Endothelial cell of umbilical vein (primary cell): ENCODE measurements at regions not wholly inside any gene's neighbourhood (a gene's known extent, or its start where the extent isn't known, plus 50 kb on each side); places are given as distances from the start of the nearest gene placed in this dataset.

Experiments
- POLR2A ChIP-seq: IDR thresholded peaks from 2 replicates; pipeline ENCODE4 v1.6.1; 2012; ENCODE audit warnings: low read depth, mild to moderate bottlenecking, control low read depth, low read length
- TF ChIP-seq, protein P1 (sequence below), 2 donors: IDR thresholded peaks; 1 replicate in 1 of 2; 2 replicates in 1 of 2; pipeline ENCODE4 v1.5.1; 2011; ENCODE audit warnings: low read length in 2 of 2, mild to moderate bottlenecking in 2 of 2, moderate library complexity in 2 of 2, control low read depth in 1 of 2, inconsistent platforms in 1 of 2, low read depth in 1 of 2; ENCODE audit not compliant: insufficient read depth in 1 of 2; ENCODE audit errors: extremely low read depth in 1 of 2

DNA sequence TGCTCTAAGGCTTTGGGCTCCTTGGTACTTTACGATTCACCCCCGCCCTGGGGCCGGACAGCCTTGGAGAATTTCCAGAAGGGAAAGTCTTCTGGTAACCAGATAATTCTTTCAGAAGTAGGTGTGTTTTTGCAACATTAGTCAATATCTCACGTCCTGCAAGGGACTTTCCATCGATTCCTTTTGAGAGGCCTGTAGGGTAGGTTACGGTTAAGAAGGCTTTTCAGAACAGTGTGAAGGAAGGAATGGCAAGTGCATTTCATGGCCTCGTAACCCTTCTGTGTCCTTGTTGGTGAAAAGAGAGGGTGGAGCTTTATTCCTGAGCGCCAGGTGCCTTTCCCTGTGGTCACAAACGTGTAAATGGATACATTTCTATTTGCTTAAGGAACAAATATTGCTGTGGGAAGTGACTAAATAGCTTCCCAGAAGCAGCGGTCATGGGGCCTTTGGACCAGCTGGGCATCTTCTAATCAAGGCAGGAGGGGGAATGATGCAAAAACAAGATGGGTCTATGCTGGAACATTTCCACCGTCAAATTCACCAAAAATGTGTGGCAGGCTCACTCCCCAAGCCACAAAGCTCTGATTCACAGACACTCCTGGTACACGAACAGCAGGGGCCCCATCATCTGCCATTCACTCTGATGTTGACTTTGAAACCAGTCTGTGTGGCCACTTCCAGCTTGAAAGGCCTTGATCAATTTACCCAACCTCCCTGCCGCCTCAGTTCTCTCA, 99.2 kb downstream of the ANKRD10 start:
- TF ChIP-seq POLR2A: no peak
- TF ChIP-seq, protein P1, sequence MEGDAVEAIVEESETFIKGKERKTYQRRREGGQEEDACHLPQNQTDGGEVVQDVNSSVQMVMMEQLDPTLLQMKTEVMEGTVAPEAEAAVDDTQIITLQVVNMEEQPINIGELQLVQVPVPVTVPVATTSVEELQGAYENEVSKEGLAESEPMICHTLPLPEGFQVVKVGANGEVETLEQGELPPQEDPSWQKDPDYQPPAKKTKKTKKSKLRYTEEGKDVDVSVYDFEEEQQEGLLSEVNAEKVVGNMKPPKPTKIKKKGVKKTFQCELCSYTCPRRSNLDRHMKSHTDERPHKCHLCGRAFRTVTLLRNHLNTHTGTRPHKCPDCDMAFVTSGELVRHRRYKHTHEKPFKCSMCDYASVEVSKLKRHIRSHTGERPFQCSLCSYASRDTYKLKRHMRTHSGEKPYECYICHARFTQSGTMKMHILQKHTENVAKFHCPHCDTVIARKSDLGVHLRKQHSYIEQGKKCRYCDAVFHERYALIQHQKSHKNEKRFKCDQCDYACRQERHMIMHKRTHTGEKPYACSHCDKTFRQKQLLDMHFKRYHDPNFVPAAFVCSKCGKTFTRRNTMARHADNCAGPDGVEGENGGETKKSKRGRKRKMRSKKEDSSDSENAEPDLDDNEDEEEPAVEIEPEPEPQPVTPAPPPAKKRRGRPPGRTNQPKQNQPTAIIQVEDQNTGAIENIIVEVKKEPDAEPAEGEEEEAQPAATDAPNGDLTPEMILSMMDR (IDR thresholded peaks at IDR 0.05; ENCODE audit: extremely low read depth in 1 of 2, insufficient read depth in 1 of 2, low read depth in 1 of 2, low read length in 2 of 2): no peak
